ENCODE measurements at regions not wholly inside any gene's neighbourhood (a gene's known extent, or its start where the extent isn't known, plus 50 kb on each side); places are given as distances from the start of the nearest gene placed in this dataset.
A peak's percentile ranks its signal among the peaks of the same experiment; 100 is the strongest.

DNA sequence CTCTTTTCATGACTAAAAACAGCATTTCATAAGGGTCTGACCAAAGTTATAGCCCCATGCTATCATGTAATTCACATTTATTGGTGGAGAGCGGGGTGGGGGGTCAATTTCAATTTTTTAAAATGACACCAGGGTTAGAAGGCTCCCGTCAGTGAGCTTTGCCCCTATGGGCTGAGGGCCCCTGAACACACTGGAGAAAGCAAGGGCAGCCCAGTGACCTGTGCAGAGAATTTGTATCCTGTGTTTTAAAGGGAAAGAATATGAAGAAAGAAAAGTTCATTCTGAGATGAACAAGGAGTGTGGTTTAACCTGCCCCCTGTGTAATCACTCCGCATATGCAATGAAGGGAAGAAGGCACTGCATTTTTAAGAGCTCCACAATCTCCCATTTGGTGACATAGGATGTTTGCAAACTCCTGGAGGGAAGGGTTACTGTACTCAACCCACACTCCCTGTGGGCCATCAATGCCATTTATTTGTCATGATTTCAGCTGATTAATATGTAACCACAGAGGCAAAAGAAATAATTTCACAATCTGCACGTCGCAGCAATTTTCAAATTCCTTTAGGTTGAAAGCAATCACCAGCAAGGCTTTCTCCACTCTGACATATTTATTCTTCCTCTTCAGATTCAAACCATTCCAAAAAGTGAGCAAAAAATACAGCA lies 95.6 kb downstream of the ZNF281 start (continued):
- TF ChIP-seq ZNF430 (CRISPR knock-in tag; IDR thresholded peaks at IDR 0.05), result no peak
- TF ChIP-seq ZNF788 (CRISPR knock-in tag; IDR thresholded peaks at IDR 0.05; ENCODE audit: borderline replicate concordance), result no peak
- TF ChIP-seq ZNF501 (CRISPR knock-in tag; IDR thresholded peaks at IDR 0.05), result no peak
- TF ChIP-seq, protein P1, sequence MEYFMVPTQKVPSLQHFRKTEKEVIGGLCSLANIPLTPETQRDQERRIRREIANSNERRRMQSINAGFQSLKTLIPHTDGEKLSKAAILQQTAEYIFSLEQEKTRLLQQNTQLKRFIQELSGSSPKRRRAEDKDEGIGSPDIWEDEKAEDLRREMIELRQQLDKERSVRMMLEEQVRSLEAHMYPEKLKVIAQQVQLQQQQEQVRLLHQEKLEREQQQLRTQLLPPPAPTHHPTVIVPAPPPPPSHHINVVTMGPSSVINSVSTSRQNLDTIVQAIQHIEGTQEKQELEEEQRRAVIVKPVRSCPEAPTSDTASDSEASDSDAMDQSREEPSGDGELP (IDR thresholded peaks at IDR 0.05; ENCODE audit: borderline replicate concordance, low read depth), result peak; percentile 53; the same call in 1 of the 2 replicates
- TF ChIP-seq, protein P2, sequence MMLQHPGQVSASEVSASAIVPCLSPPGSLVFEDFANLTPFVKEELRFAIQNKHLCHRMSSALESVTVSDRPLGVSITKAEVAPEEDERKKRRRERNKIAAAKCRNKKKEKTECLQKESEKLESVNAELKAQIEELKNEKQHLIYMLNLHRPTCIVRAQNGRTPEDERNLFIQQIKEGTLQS (CRISPR knock-in tag; IDR thresholded peaks at IDR 0.05), result no peak
- TF ChIP-seq U2AF2 (IDR thresholded peaks at IDR 0.05; ENCODE audit: low read depth, low read length), result no peak
- no peak for TF ChIP-seq KLF13 (CRISPR knock-in tag; IDR thresholded peaks at IDR 0.05)
- peak; percentile 12; the same call in 1 of the 2 replicates for TF ChIP-seq KAT8 (CRISPR knock-in tag; IDR thresholded peaks at IDR 0.05)
- TF ChIP-seq MED13 (CRISPR knock-in tag; IDR thresholded peaks at IDR 0.05), result peak; percentile 39; the same call in 1 of the 2 replicates
- TF ChIP-seq CEBPG (CRISPR knock-in tag; IDR thresholded peaks at IDR 0.05), result peak; percentile 77
- TF ChIP-seq KLF12 (CRISPR knock-in tag; IDR thresholded peaks at IDR 0.05; ENCODE audit: borderline replicate concordance), result no peak
- TF ChIP-seq ZNF660 (CRISPR knock-in tag; IDR thresholded peaks at IDR 0.05; ENCODE audit: borderline replicate concordance, low read depth), result no peak
- TF ChIP-seq, protein P3, sequence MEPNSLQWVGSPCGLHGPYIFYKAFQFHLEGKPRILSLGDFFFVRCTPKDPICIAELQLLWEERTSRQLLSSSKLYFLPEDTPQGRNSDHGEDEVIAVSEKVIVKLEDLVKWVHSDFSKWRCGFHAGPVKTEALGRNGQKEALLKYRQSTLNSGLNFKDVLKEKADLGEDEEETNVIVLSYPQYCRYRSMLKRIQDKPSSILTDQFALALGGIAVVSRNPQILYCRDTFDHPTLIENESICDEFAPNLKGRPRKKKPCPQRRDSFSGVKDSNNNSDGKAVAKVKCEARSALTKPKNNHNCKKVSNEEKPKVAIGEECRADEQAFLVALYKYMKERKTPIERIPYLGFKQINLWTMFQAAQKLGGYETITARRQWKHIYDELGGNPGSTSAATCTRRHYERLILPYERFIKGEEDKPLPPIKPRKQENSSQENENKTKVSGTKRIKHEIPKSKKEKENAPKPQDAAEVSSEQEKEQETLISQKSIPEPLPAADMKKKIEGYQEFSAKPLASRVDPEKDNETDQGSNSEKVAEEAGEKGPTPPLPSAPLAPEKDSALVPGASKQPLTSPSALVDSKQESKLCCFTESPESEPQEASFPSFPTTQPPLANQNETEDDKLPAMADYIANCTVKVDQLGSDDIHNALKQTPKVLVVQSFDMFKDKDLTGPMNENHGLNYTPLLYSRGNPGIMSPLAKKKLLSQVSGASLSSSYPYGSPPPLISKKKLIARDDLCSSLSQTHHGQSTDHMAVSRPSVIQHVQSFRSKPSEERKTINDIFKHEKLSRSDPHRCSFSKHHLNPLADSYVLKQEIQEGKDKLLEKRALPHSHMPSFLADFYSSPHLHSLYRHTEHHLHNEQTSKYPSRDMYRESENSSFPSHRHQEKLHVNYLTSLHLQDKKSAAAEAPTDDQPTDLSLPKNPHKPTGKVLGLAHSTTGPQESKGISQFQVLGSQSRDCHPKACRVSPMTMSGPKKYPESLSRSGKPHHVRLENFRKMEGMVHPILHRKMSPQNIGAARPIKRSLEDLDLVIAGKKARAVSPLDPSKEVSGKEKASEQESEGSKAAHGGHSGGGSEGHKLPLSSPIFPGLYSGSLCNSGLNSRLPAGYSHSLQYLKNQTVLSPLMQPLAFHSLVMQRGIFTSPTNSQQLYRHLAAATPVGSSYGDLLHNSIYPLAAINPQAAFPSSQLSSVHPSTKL (CRISPR knock-in tag; IDR thresholded peaks at IDR 0.05), result peak; percentile 81; the same call in 1 of the 2 replicates
- TF ChIP-seq REL (CRISPR knock-in tag; conservative IDR thresholded peaks at IDR 0.05), result no peak
- peak; percentile 52; the same call in 1 of the 2 replicates for TF ChIP-seq TBX2 (CRISPR knock-in tag; IDR thresholded peaks at IDR 0.05; ENCODE audit: borderline replicate concordance)
- TF ChIP-seq, protein P4, sequence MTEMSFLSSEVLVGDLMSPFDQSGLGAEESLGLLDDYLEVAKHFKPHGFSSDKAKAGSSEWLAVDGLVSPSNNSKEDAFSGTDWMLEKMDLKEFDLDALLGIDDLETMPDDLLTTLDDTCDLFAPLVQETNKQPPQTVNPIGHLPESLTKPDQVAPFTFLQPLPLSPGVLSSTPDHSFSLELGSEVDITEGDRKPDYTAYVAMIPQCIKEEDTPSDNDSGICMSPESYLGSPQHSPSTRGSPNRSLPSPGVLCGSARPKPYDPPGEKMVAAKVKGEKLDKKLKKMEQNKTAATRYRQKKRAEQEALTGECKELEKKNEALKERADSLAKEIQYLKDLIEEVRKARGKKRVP (CRISPR knock-in tag; IDR thresholded peaks at IDR 0.05), result 0 out of 4 replicates have a peak, but pooled peaks of 1 of the 2 experiments have one; percentile 32
- peak; percentile 35; the same call in 1 of the 2 replicates for TF ChIP-seq PHF21A (CRISPR knock-in tag; IDR thresholded peaks at IDR 0.05)
- peak in 1 of 2 experiments; percentile 39; a peak in 1 of 4 replicates for TF ChIP-seq POLR2A (IDR thresholded peaks at IDR 0.05; ENCODE audit: insufficient read depth in 1 of 2, low read depth in 2 of 2, low read length in 2 of 2)
- TF ChIP-seq ZNF563 (CRISPR knock-in tag; IDR thresholded peaks at IDR 0.05), result no peak
- no peak for TF ChIP-seq RNF2 (conservative IDR thresholded peaks at IDR 0.05; ENCODE audit: low read depth)
- TF ChIP-seq, protein P5, sequence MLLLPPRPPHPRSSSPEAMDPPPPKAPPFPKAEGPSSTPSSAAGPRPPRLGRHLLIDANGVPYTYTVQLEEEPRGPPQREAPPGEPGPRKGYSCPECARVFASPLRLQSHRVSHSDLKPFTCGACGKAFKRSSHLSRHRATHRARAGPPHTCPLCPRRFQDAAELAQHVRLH (CRISPR knock-in tag; IDR thresholded peaks at IDR 0.05; ENCODE audit: borderline replicate concordance, low read depth), result no peak
- TF ChIP-seq ZNF121 (CRISPR knock-in tag; IDR thresholded peaks at IDR 0.05), result no peak
- peak; percentile 77 for TF ChIP-seq MAFF (IDR thresholded peaks at IDR 0.05; ENCODE audit: low read depth, low read length)
- no peak for TF ChIP-seq WIZ (CRISPR knock-in tag; IDR thresholded peaks at IDR 0.05)
- TF ChIP-seq NR2F6 (IDR thresholded peaks at IDR 0.05), result peak; percentile 63
- TF ChIP-seq NR2F6 (CRISPR knock-in tag; IDR thresholded peaks at IDR 0.05), result peak; percentile 50
- TF ChIP-seq RFX5 (IDR thresholded peaks at IDR 0.05; ENCODE audit: low read depth, low read length), result no peak
- no peak for TF ChIP-seq SALL2 (CRISPR knock-in tag; IDR thresholded peaks at IDR 0.05)

All from HepG2 (cell line).